Stimulated activated naive CD8-positive, alpha-beta T cell treated with anti-CD3 and anti-CD28 coated beads, Interleukin-15, amount 100 ng/mL, for 72 hours (primary cell): ENCODE measurements at regions not wholly inside any gene's neighbourhood (a gene's known extent, or its start where the extent isn't known, plus 50 kb on each side); places are given as distances from the start of the nearest gene placed in this dataset.
"Not testable (repeated sequence)": the region's sequence is repeated elsewhere in the genome, so short reads cannot be mapped to it uniquely, and the experiment has no call there.

ENCODE experiments used
- ATAC-seq: fragments of 150-1000 bp; cut with Tn5 transposase; 2 replicates; pipeline ENCODE4 v1.10.0; 2021; ENCODE audit warnings: mild to moderate bottlenecking, moderate library complexity
- DNase-seq, 2 donors: peaks; one replicate each; pipeline ENCODE4 v3.0.0; 2021 to 2022
- H3K27ac Mint-ChIP-seq, 2 donors: one replicate each; pipeline ENCODE4 v1.8.0; 2022; ENCODE audit warnings: mild to moderate bottlenecking in 2 of 2, mixed read lengths in 2 of 2, moderate library complexity in 2 of 2
- H3K27me3 Mint-ChIP-seq: one replicate; pipeline ENCODE4 v1.8.0; 2022; ENCODE audit warnings: mixed read lengths
- H3K4me1 Mint-ChIP-seq: one replicate; pipeline ENCODE4 v1.8.0; 2022; ENCODE audit warnings: mild to moderate bottlenecking, mixed read lengths
- H3K4me3 Mint-ChIP-seq, 2 donors: one replicate each; pipeline ENCODE4 v1.8.0; 2022; ENCODE audit warnings: mild to moderate bottlenecking in 2 of 2, mixed read lengths in 2 of 2, moderate library complexity in 1 of 2
- H3K9me3 Mint-ChIP-seq, 2 donors: one replicate each; pipeline ENCODE4 v1.8.0; 2022; ENCODE audit warnings: mixed read lengths in 2 of 2

DNA sequence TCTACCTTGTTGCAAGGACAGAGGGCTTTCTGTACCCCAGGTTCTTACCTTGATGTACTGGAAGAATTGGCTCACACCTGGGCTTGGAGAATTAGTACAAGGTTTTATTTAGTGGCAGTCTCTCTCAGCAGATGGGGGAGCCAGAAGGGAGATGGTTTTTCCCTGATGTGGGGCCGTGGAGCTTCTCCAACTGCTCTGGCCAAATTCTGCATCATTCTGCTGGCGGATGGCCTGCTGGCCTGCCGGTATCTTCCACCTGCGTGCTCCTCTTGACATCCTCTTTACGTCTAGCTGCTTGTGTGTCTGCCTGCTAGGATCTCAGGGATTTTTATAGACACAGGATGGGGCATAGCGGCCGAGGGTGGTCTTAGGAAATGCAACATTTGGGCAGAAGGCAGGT, 426.7 kb downstream of the KCNJ18 start:
- H3K4me1 Mint-ChIP-seq, H3K4me3 Mint-ChIP-seq, DNase-seq, H3K9me3 Mint-ChIP-seq, H3K27ac Mint-ChIP-seq, H3K27me3 Mint-ChIP-seq, ATAC-seq: not testable (repeated sequence)

DNA sequence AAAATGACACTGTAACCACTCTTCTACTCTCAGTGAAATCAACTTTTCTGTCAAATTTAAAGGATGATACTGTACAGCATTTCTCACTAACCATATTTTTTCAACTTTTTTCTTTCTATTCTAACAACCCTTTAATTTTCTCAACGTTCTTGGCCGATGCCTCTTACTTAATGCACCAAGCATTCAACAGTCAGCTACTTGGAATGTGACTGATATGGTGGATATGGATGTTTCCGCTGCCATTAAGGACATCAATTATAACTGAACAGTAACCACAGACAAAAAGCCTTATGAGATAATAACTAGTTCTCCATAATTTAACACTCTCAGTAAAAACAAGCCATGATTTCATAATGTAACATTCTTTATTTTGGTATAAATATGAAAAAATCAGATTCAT, 427.4 kb downstream of the KCNJ18 start:
- H3K27me3 Mint-ChIP-seq, H3K9me3 Mint-ChIP-seq: not testable (repeated sequence)

DNA sequence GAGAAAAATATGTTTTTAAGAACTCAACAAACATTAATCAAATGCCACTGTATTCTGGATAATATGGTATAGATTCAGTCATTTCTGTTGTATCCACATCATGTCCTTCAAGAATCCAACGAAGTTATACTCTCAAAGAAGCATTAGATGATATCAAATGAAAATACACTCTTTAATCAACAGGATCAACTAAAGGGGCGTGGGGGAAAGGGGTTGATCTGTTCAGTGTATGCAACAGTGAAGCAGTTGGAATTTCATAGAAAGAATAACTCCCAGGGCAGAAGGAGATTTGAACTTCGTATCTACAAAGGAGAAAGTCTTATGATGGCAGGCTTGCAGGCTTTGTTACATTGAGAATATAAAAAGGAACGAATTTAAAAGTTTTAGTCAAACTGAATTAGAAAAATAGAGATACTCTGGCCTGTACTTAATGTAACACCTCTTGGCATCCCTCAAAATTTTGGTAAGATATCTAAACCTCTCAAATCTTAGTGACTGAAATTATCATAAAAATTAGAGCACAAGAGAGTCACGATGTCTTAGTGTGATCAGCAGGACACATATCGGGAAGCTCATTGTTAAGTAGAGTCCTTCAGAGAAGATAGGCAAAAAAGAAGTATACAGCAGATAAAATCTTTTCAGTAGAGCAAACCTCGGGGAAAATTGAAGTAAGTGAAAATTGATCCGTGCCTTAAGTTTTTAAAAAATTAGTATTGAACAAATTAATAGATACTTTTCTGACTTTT, 431.4 kb downstream of the KCNJ18 start:
- ATAC-seq: no peak
- Mint-ChIP-seq H3K4me1 (no peaks in the 10 kb centered on the region), H3K27ac (no peak overlapping the region), H3K9me3 (peaks cover 4 to 7% of the 10 kb centered on the region in 2 donors), H3K27me3 (no peaks in the 10 kb centered on the region), H3K4me3 (no peak overlapping the region)
- no peak for DNase-seq

More for the DNA sequence above, 427.4 kb downstream of the KCNJ18 start:
- not testable (repeated sequence) for H3K4me3 Mint-ChIP-seq, ATAC-seq, DNase-seq, H3K27ac Mint-ChIP-seq, H3K4me1 Mint-ChIP-seq

DNA sequence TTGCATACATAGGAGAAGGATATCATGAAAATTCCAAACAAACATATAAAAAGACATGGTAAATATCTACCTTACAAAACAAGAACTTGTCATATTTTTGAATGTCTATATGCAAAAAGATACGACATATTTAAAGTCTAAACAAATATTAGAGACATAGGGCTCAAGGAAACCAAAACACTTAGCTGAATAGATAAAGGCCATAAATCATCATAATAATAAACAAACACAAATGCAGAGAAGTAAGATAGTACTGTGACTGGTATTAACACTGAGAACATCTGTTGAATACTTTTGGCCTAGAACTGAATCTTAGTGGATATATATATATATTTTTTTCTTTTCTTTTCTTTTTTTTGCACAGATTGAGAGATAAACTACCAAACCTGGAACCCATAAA, 435.8 kb downstream of the KCNJ18 start:
- ATAC-seq (no peak), DNase-seq (no peak)
- Mint-ChIP-seq H3K4me1 (no peaks in the 10 kb centered on the region), H3K27ac (no peak overlapping the region), H3K27me3 (no peaks in the 10 kb centered on the region), H3K9me3 (peaks cover 19 to 37% of the 10 kb centered on the region in 2 donors), H3K4me3 (no peak overlapping the region)

DNA sequence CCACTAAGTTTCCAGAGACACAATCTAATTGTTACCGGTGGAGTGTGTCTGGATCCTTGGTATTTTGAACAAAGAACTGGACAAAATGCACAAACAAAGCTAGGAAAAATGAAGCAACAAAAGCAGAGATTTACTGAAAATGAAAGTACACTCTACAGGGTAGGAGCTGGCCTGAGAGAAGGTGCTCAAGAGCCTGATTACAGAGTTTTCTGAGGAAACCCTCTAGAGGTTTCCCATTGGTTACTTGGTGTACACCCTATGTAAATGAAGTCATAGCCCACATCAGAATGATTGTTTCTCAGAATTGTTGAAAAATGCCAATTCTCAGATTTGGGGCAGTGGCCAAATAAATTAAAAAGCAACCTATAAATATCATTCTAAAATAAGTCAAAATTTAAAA, 436.4 kb downstream of the KCNJ18 start:
- Mint-ChIP-seq H3K4me1 (no peaks in the 10 kb centered on the region), H3K4me3 (no peak overlapping the region), H3K27me3 (no peaks in the 10 kb centered on the region), H3K9me3 (peaks cover 19 to 37% of the 10 kb centered on the region in 2 donors), H3K27ac (no peak overlapping the region)
- ATAC-seq (no peak), DNase-seq (no peak)

DNA sequence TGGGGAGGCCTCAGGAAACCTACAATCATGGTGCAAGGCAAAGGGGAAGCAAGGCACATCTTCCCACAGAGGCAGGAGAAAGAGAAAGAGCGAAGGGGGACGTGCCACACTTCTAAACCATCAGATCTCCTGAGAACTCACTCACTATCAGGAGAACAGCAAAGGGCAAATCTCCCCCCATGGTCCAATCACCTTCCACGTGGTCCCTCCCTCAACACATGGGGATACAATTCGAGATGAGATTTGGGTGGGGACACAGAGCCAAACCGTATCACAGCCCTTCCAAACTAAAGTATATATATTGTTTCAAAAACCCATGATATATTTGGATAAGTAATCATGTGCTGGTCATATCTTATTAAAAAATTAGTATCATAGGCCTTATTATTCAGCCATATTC, 437.6 kb downstream of the KCNJ18 start:
- not testable (repeated sequence) for H3K4me3 Mint-ChIP-seq, DNase-seq, H3K4me1 Mint-ChIP-seq, H3K27me3 Mint-ChIP-seq, ATAC-seq, H3K27ac Mint-ChIP-seq
- H3K9me3 Mint-ChIP-seq: peaks cover 19 to 37% of the 10 kb centered on the region in 2 donors

DNA sequence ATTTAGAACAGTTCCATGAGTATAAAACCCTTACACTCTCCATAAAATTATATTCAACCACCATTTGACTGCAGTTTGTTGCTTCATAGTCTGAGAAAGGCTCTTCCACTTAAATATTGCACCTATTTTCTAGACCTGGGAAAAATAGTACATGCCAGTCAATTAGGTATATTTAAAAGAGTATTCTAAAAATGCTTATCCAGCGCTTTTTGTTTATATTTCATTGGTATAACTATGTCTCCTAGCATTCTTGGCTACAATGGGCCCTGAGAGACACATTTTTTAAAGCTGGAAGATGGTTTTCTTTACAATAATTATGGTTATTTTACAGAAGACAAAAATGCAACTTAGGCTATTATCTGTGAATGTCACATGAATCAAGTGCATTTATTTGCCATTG, 439.4 kb downstream of the KCNJ18 start:
- Mint-ChIP-seq H3K27me3 (no peaks in the 10 kb centered on the region), H3K4me1 (no peaks in the 10 kb centered on the region), H3K4me3 (no peak overlapping the region), H3K27ac (no peak overlapping the region), H3K9me3 (peaks cover 25 to 37% of the 10 kb centered on the region in 2 donors)
- DNase-seq: no peak
- ATAC-seq: no peak

DNA sequence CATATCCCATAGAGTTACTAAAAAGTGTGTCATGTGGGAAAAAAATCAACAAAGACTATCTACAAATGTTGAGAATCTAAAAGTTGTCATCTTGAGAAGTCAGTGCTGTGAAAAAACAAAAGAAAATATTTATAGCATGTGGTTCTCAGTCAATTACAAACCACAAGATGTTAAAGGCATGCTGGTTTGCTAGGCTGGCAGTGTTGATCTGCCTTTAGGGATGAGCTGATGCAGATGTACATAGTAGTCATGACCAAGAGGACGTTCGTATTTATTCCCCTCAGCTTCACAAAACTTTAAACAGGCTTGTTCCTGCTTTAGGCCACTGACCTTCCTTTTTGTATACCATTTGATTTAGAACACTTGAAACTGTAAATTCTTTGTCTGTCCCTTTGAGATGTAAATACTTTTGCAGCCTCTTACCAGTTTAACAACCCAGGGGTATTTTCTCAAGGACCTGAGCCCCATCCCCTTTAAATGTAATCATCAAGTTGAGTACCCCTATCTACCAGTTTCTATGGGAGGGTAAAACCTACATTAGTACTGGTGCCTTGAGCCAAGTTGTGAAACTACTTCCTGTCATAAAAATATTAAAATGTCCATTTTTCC, 446.6 kb downstream of the KCNJ18 start:
- no peak overlapping the region for H3K27ac Mint-ChIP-seq
- no peaks in the 10 kb centered on the region for H3K4me1 Mint-ChIP-seq
- no peak for ATAC-seq
- H3K9me3 Mint-ChIP-seq: peaks cover 0 to 6% of the 10 kb centered on the region in 2 donors
- DNase-seq: no peak
- no peak overlapping the region for H3K4me3 Mint-ChIP-seq
- no peaks in the 10 kb centered on the region for H3K27me3 Mint-ChIP-seq

DNA sequence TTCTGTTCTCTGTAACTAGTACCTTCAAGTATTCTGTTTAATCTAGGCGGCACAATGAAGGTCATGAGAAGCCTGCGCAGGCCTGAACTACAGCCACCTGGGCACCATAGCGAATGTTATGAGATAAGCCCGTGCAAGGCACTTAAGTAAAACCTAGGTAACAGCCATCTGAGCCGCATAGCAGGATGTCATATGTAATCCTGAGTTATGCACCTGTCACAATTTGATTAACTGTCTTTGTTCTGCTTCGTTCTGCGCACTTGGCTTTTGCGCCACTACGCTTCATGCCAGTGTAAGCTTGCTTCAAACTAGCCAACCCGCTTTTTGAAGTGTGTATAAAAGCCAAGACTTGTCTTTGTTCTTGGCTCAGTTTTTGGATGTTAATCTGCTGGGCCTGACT, 449.8 kb downstream of the KCNJ18 start:
- Mint-ChIP-seq H3K4me3 (no peak overlapping the region), H3K9me3 (peaks cover 5% of the 10 kb centered on the region in 2 donors), H3K4me1 (no peaks in the 10 kb centered on the region), H3K27ac (no peak overlapping the region), H3K27me3 (no peaks in the 10 kb centered on the region)
- ATAC-seq (no peak), DNase-seq (no peak)

DNA sequence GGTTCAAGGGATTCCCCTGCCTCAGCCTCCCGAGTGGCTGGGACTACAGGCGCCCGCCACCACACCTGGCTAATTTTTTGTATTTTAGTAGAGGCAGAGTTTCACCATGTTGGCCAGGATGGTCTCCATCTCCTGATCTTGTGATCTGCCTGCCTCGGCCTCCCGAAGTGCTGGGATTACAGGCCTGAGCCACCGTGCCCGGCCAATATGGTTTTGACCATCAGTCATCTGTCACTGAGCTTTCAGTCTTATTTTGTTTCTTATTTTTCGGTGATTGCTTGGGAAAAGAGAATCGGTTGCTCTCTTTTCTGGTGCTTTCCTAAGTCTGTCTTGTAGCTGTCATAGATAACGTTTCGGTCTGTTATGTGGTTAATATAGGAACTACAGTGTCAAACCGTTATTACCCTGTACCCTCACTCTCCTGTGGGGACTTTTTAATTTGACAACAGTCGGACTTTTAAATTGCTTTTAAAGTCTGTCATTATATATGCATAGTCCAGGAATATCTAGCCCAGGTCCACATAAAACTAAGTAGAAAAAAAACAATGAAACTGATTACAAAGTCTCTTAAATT, 453.4 kb downstream of the KCNJ18 start:
- Mint-ChIP-seq H3K27me3 (no peaks in the 10 kb centered on the region), H3K4me3 (no peak overlapping the region), H3K4me1 (no peaks in the 10 kb centered on the region), H3K9me3 (peaks cover 6 to 7% of the 10 kb centered on the region in 2 donors), H3K27ac (no peak overlapping the region)
- DNase-seq: no peak
- no peak for ATAC-seq

DNA sequence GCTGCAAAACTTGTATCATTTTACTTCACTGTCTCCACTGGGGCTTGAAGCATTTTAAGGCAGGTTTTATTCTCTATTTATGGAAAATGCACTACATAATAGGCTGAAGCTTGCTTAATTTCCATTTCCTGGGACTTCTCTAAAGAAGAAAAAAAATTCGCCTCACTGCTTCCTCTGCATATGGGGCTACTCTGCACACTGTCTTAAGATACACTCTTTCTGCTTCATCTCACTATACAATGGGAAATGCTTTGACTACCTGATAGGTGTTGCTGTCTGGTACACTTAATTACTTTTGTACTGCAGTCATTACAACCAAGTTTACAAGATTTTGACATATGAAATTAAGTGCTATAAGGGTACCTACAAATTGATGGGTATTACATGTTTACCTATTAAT, 466.0 kb downstream of the KCNJ18 start:
- ATAC-seq: no peak
- H3K9me3 Mint-ChIP-seq: peaks cover 5 to 20% of the 10 kb centered on the region in 2 donors
- no peak for DNase-seq
- H3K4me3 Mint-ChIP-seq: no peak overlapping the region
- no peak overlapping the region for H3K27ac Mint-ChIP-seq
- H3K4me1 Mint-ChIP-seq: no peaks in the 10 kb centered on the region
- no peaks in the 10 kb centered on the region for H3K27me3 Mint-ChIP-seq

DNA sequence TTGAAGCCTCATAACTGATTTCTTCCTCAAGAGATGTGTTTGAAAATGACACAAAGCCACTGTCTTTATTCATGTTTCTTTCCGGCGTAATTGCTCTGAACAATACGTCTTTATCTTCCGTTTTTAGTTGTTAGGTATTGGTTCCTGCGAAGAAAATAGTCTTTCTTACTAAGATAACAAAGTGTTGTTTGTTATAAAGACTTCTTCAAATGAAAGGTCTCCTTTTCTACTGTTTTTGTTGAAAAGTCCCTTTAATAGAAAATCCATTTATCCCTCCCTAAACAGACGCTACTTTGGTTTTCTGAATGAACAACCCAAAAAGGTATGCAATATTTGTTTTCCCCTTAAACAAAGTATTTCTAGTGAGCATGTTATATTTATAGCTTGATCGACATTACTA, 469.1 kb downstream of the KCNJ18 start:
- peaks cover 7 to 10% of the 10 kb centered on the region in 2 donors for H3K9me3 Mint-ChIP-seq
- no peak overlapping the region for H3K4me3 Mint-ChIP-seq
- ATAC-seq (no peak), DNase-seq (no peak)
- no peaks in the 10 kb centered on the region for H3K27me3 Mint-ChIP-seq
- no peak overlapping the region for H3K27ac Mint-ChIP-seq
- H3K4me1 Mint-ChIP-seq: no peaks in the 10 kb centered on the region

DNA sequence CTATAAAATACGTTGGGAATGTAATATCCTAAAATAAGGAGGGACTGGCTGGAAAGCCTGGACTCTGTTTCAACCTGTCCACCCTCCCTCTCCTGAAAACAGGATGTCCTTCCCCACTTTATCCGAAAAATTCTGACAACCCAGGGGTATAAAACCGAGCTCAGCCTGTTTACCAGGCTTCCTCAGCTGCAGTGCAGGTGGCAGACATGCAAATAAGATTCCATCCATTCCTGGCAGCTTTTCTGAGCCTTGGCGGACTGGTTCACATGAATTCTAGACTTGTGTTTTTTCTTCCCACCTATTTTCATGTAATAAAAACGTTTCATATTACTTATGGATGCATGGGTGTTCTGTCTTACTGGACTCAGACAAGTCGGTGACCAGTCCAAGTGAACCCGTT, 479.3 kb downstream of the KCNJ18 start:
- ATAC-seq (no peak), DNase-seq (no peak)
- Mint-ChIP-seq H3K4me3 (no peak overlapping the region), H3K27me3 (no peaks in the 10 kb centered on the region), H3K9me3 (peaks cover 19 to 23% of the 10 kb centered on the region in 2 donors), H3K4me1 (no peaks in the 10 kb centered on the region), H3K27ac (no peak overlapping the region)

DNA sequence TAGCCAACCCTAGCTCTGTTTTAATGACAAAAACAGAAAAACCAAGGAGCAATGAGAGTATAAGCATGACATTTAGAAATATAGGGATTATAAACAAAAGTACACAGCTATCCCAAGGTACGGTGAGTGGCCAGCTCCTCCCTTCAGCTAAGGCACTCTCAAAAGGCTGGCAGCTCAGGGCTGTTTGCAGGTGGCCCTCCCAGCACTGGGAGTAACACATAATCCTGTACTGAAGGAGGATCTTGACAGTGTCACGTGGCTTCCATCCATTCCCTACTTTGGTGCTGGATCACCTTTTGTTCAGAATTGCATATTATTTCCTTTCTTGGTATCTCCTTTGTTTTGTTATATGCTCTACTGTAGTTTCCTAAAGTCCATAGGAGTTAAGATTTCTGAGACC, 500.8 kb downstream of the KCNJ18 start:
- no peak for ATAC-seq
- Mint-ChIP-seq H3K4me1 (no peaks in the 10 kb centered on the region), H3K9me3 (peaks cover 0 to 7% of the 10 kb centered on the region in 2 donors), H3K27me3 (no peaks in the 10 kb centered on the region), H3K4me3 (no peak overlapping the region), H3K27ac (no peak overlapping the region)
- DNase-seq: no peak

DNA sequence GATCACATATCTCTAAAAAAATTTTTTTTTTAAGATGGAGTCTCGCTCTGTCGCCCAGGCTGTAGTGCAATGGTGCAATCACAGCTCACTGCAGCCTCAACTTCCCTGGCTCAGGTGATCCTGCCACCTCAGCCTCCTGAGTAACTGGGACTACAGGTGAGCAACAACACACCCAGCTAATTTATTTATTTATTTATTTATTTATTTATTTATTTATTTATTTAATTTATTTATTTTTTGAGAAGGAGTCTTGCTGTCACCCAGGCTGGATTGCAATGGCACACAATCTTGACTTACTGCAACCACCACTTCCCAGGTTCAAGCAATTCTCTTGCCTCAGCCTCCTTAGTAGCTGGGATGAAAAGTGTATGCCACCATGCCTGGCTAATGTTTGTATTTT, 507.9 kb downstream of the KCNJ18 start:
- not testable (repeated sequence) for H3K4me3 Mint-ChIP-seq

DNA sequence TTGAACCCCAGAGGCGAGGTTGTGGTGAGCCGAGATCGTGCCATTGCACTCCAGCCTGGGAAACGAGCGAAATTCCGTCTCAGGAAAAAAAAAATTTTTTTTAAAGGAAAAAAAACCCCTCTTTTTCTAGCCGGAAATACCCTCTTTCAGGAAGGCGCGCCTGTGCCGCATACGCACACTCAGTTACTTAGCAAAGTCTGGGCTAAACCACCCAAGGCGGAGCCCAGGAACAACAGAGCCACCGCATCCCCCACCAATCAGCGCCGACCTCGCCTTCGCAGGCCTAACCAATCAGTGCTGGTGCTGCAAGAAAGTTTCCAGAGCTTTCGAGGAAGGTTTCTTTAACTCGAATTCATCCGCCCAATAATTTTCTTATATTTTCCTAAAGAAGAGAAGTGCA, 510.4 kb downstream of the KCNJ18 start:
- Mint-ChIP-seq H3K4me3 (no peak overlapping the region), H3K4me1 (no peaks in the 10 kb centered on the region), H3K27ac (no peak overlapping the region), H3K9me3 (peaks cover 9 to 23% of the 10 kb centered on the region in 2 donors), H3K27me3 (no peaks in the 10 kb centered on the region)
- ATAC-seq: no peak
- DNase-seq: no peak

More for the DNA sequence above, 507.9 kb downstream of the KCNJ18 start:
- not testable (repeated sequence) for H3K4me1 Mint-ChIP-seq, DNase-seq, H3K27ac Mint-ChIP-seq, H3K27me3 Mint-ChIP-seq, ATAC-seq
- peaks cover 5 to 23% of the 10 kb centered on the region in 2 donors for H3K9me3 Mint-ChIP-seq
